ENCODE measurements at regions not wholly inside any gene's neighbourhood (a gene's known extent, or its start where the extent isn't known, plus 50 kb on each side); places are given as distances from the start of the nearest gene placed in this dataset.

GRCh38 chr9:121597698-121598166 lies 53.7 kb upstream of the DAB2IP start:
- TF ChIP-seq ATF3 (IDR thresholded peaks at IDR 0.05) (no peak), REST (IDR thresholded peaks at IDR 0.05) (no peak), CTCF (IDR thresholded peaks at IDR 0.05; ENCODE audit: low read depth, low read length, missing input control) (no peak), SP1 (IDR thresholded peaks at IDR 0.05) (no peak), MAX (IDR thresholded peaks at IDR 0.05) (no peak), RAD21 (IDR thresholded peaks at IDR 0.05) (peak in 1 of 2 donors; percentile 18), JUND (IDR thresholded peaks at IDR 0.05) (no peak), GABPA (IDR thresholded peaks at IDR 0.05 in 1 of 2, conservative IDR thresholded peaks at IDR 0.05 in 1 of 2) (no peak), YY1 (IDR thresholded peaks at IDR 0.05) (no peak), FOXA1 (IDR thresholded peaks at IDR 0.05) (no peak), TAF1 (conservative IDR thresholded peaks at IDR 0.05) (no peak), ZBTB33 (IDR thresholded peaks at IDR 0.05) (no peak), EGR1 (IDR thresholded peaks at IDR 0.05; ENCODE audit: low read depth in 2 of 2) (no peak)

Measured in liver (tissue), 3 donors.